GM12865 (cell line): ENCODE measurements at regions not wholly inside any gene's neighbourhood (a gene's known extent, or its start where the extent isn't known, plus 50 kb on each side); places are given as distances from the start of the nearest gene placed in this dataset.

ENCODE experiments used
- DNase-seq: peaks from one replicate; pipeline ENCODE4 v3.0.0; 2010; ENCODE audit warnings: low read depth
- H3K4me3 ChIP-seq: 2 replicates; pipeline ENCODE4 v1.5.1; 2011; ENCODE audit warnings: mild to moderate bottlenecking, low read depth, low read length, control low read depth
- TF ChIP-seq, protein P1 (sequence below): IDR thresholded peaks from 2 replicates; pipeline ENCODE4 v1.5.1; 2011; ENCODE audit warnings: low read length, control low read depth, low read depth, inconsistent platforms; ENCODE audit not compliant: insufficient read depth; ENCODE audit errors: missing control alignments

DNA sequence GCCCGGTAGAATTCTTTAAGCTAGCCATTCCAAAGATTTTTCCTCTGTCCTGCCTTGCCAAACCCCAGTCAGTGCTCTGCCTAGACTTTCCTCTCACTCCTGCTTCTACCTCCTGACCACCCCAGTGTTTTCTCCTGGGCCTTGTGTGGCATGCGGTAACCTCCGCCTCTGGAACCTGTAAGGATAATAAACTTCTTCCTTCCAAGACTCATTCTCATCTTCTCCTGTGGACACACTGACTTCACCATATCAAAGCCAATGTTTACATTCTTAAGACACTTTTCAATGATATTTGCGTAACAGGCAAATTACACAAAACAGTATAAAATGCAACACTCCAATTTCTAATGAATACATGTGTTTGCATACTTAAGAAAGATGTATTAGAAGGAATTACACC, 354.6 kb downstream of the RNF144B start:
- DNase-seq = no peak
- TF ChIP-seq, protein P1, sequence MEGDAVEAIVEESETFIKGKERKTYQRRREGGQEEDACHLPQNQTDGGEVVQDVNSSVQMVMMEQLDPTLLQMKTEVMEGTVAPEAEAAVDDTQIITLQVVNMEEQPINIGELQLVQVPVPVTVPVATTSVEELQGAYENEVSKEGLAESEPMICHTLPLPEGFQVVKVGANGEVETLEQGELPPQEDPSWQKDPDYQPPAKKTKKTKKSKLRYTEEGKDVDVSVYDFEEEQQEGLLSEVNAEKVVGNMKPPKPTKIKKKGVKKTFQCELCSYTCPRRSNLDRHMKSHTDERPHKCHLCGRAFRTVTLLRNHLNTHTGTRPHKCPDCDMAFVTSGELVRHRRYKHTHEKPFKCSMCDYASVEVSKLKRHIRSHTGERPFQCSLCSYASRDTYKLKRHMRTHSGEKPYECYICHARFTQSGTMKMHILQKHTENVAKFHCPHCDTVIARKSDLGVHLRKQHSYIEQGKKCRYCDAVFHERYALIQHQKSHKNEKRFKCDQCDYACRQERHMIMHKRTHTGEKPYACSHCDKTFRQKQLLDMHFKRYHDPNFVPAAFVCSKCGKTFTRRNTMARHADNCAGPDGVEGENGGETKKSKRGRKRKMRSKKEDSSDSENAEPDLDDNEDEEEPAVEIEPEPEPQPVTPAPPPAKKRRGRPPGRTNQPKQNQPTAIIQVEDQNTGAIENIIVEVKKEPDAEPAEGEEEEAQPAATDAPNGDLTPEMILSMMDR = no peak
- H3K4me3 ChIP-seq = no peak overlapping the region

DNA sequence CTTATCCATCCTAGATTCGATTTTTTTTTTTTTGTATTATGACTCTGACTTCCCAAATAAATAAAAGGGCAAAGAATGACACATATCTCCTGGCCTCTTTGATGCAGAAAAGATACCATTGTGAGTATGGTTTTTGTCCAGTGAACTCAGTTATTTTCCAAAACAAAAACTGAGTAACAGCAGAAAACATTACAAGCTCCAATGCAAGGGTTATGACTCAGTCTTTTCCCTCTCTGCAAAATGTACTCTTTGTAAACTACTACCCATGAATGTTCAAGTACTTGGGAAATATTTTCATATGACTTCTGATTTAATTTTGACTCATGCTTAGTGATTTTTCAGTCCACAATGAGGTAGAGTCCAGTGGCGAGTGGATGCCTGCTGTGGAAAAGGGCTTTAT, 355.3 kb downstream of the RNF144B start:
- no peak for DNase-seq
- TF ChIP-seq, protein P1 = no peak
- H3K4me3 ChIP-seq = no peak overlapping the region

DNA sequence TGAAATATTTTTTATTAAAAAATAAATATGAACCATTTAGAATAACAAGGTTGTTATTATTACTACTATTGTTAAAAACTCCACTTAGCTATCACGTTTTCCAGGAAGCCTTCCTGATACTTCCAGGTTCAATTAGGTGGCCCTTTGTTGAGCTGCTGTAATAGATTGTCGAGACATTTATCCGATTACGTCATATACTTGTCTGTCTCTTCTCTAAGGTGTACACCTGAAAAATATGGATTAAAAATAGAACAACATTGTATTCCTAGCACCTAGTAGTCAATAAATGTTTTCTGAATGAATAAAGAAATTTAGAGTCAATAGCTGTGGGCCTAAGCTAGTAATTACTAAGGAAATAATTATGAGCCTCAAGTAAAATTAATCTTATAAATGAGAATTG, 359.6 kb downstream of the RNF144B start:
- TF ChIP-seq, protein P1 = no peak
- H3K4me3 ChIP-seq = no peak overlapping the region
- DNase-seq = no peak

DNA sequence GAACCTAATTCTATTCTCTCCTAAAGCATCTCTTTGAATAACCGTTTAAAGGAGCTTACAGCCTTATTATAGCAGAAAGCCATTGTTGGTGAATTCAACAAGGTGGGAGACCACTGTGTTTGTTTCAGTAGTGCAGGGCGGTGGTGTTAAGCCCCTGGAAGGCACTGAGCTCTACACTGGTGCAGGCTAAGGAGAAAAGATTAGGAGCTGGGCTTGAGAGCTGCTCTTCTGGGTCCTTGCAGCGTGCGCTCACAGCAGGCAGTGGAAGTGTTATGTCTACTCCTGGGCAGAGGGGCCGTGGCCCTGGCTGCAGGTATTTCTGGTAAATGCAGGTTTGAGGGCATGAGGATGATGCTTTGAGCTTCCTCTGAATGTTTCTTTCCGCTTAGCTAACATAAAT, 361.2 kb downstream of the RNF144B start:
- DNase-seq = no peak

DNA sequence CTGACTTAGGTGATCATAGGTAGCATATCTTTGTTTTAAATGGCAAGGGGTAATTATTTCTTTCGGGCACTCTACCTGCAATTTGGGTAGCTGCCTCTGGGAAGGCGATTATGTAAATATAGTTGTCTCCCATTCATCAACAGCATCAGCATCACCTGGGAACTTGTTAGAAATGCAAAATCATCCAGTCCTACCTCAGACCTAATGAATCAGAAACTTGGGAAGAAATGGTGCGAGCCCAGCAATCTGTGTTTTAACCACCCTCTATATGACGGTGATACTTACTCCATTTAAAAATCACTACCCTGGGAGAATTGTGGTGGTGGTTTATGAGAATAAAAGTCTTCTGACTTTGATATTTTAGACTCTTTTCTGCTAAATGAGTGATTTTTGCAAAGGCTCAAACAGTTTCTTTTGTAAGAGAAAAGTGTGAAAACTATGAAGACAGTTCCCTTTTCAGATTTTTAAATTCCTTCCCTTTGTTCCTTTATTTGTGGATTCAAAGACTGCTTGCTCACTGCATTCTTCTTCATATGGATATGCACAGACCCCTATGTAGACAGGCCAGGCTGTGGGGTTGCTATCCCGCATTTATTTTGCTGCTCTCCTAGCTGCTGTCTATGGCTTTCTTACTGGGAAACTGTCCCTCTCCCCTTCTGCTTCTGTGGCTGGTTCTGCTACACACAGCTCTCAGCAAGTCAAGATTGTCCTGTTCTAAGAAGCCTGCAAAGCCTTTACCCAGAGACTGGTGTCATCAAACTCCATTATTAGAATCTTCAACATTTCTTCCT, 365.3 kb downstream of the RNF144B start:
- DNase-seq = no peak
- TF ChIP-seq, protein P1 = no peak
- H3K4me3 ChIP-seq = no peak overlapping the region

More for the DNA sequence above, 361.2 kb downstream of the RNF144B start:
- H3K4me3 ChIP-seq = no peak overlapping the region
- TF ChIP-seq, protein P1 = no peak

DNA sequence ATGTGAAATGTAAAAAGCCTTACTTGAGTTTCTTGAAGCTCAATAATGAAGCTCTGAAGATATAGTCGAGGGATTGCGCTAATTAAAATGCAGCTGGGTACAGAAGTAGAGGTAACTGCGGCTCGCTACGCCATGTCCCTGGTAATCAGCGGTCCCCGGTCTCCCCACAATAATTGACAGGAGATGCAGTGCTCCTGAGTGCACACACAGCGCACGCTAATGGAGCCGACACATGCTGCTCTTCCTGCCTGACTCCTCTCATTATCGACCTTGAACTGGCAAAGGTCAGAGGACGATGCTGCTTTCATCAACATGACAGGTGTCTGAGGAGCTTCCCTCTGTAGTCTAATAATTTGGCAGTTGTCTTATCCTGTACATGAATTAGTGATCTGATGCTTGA, 365.9 kb downstream of the RNF144B start:
- H3K4me3 ChIP-seq = no peak overlapping the region
- DNase-seq = no peak
- TF ChIP-seq, protein P1 = no peak

DNA sequence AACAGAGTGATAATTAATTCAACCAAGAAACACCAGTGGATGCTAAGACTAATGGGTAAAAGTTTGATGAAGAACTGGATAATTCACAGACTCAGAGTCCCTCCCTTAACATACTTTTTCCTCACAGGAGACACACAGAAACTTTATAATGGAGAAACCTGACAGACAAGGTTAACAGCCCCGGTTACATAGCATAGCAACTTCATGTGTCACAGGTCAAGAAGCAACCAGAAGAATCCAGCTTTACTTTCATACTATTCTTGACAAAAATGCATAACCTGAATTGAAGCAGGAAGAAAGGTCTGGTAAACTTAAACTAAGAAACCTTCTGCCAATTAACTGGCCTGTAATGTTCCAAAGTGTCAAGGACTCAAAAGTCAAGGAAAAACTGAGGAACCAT, 375.9 kb downstream of the RNF144B start:
- no peak for DNase-seq
- TF ChIP-seq, protein P1 = no peak
- H3K4me3 ChIP-seq = no peak overlapping the region
